Astrocyte (in vitro differentiated cells and primary cell): ENCODE measurements at regions not wholly inside any gene's neighbourhood (a gene's known extent, or its start where the extent isn't known, plus 50 kb on each side); places are given as distances from the start of the nearest gene placed in this dataset.

Experiments used
- DNase-seq: peaks from one replicate; pipeline ENCODE4 v3.0.0-alpha.2; 2010; ENCODE audit warnings: low read depth
- FAIRE-seq: peaks from 2 replicates; lab custom pipeline; 2011; peaks lifted over from hg19 to GRCh38; lab: Jason Lieb, UNC
- H2AFZ ChIP-seq: 2 replicates; pipeline ENCODE4 v1.6.0; 2012; ENCODE audit warnings: low read depth, low read length, inconsistent platforms
- H3K27ac ChIP-seq: 2 replicates; pipeline ENCODE4 v1.5.1; 2011; ENCODE audit warnings: low read depth, low read length, inconsistent platforms
- H3K27me3 ChIP-seq: 2 replicates; pipeline ENCODE4 v1.6.0; 2011; ENCODE audit warnings: low read length, inconsistent platforms; ENCODE audit not compliant: insufficient read depth
- H3K36me3 ChIP-seq: 2 replicates; pipeline ENCODE4 v1.5.1; 2011; ENCODE audit warnings: low read length, inconsistent platforms; ENCODE audit not compliant: insufficient read depth
- H3K4me1 ChIP-seq: 2 replicates; pipeline ENCODE4 v1.5.1; 2011; ENCODE audit warnings: low read length, inconsistent platforms; ENCODE audit not compliant: insufficient read depth
- H3K4me2 ChIP-seq: 2 replicates; pipeline ENCODE4 v1.6.0; 2012; ENCODE audit warnings: low read length, inconsistent platforms
- H3K4me3 ChIP-seq: 2 replicates; pipeline ENCODE4 v1.5.1; 2011; ENCODE audit warnings: low read depth, mild to moderate bottlenecking, low read length, inconsistent platforms; ENCODE audit not compliant: insufficient read depth
- H3K79me2 ChIP-seq: 2 replicates; pipeline ENCODE4 v1.6.0; 2012; ENCODE audit warnings: mild to moderate bottlenecking, low read length, inconsistent platforms; ENCODE audit not compliant: insufficient read depth
- H3K9ac ChIP-seq: 2 replicates; pipeline ENCODE4 v1.6.0; 2012; ENCODE audit warnings: mild to moderate bottlenecking, low read length, inconsistent platforms
- H3K9me3 ChIP-seq: 2 replicates; pipeline ENCODE4 v1.5.1; 2012; ENCODE audit warnings: low read depth, mild to moderate bottlenecking, low read length, inconsistent platforms; ENCODE audit not compliant: insufficient read depth
- H4K20me1 ChIP-seq: 2 replicates; pipeline ENCODE4 v1.6.0; 2012; ENCODE audit warnings: low read length, inconsistent platforms; ENCODE audit not compliant: insufficient read depth
- H3K27ac Mint-ChIP-seq: one replicate; pipeline ENCODE4 v1.8.0; 2021; ENCODE audit warnings: mild to moderate bottlenecking, mixed read lengths; ENCODE audit not compliant: unreplicated experiment
- H3K27me3 Mint-ChIP-seq: one replicate; pipeline ENCODE4 v1.8.0; 2021; ENCODE audit warnings: low read depth, mixed read lengths; ENCODE audit not compliant: unreplicated experiment
- H3K36me3 Mint-ChIP-seq: one replicate; pipeline ENCODE4 v1.8.0; 2021; ENCODE audit warnings: low read depth, mixed read lengths; ENCODE audit not compliant: unreplicated experiment
- H3K4me1 Mint-ChIP-seq: one replicate; pipeline ENCODE4 v1.8.0; 2021; ENCODE audit warnings: low read depth, mixed read lengths; ENCODE audit not compliant: unreplicated experiment
- H3K4me3 Mint-ChIP-seq: one replicate; pipeline ENCODE4 v1.8.0; 2021; ENCODE audit warnings: mild to moderate bottlenecking, moderate library complexity, mixed read lengths; ENCODE audit not compliant: unreplicated experiment
- H3K9me3 Mint-ChIP-seq: one replicate; pipeline ENCODE4 v1.8.0; 2021; ENCODE audit warnings: mild to moderate bottlenecking, mixed read lengths; ENCODE audit not compliant: unreplicated experiment
- EZH2 ChIP-seq: IDR thresholded peaks from 2 replicates; pipeline ENCODE4 v1.6.1; 2012; ENCODE audit warnings: mild to moderate bottlenecking, low read length, inconsistent platforms; ENCODE audit not compliant: insufficient read depth
- TF ChIP-seq, protein P1 (sequence below): IDR thresholded peaks from 2 replicates; pipeline ENCODE4 v1.5.1; 2011; ENCODE audit warnings: low read depth, mild to moderate bottlenecking, inconsistent platforms, low read length, moderate library complexity; ENCODE audit not compliant: insufficient read depth

DNA sequence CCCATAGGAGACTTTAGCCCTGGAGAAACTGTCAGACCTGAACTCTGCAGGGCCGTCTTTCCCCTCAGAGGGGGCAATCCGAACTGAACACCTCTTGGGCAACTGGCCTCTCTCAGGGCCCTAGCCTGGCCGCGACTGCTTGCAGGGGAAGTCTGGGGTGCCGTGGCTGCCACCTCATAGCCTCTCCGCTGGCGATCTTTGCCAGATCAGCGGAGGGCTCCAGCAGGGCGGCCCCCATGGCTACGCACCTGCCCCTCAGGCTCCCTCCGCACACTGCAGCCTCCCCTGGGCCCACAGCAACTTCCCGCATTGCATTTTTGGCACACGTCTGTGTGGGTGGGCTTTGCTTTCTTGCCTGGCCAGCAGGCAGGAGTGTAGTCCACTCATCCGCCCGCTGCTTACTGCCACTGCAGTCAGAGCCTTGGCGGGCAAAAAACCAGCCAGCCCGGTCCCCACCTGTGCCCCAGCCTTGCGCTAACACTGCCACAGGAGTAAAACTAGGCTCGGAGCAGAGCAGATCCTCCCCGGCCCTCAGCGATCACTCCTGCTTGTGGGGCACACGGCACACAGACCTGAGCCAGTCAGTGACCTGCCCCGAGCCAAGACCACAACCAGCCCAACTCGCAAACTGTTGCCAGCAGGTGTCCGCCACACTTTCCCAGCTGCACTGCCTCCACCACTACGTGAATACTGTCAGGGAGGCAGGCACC is 266.8 kb upstream of the CBLB start:
- no peaks in the 10 kb centered on the region for H3K27me3 ChIP-seq
- no peaks in the 10 kb centered on the region for H3K9me3 ChIP-seq
- H3K79me2 ChIP-seq = no peaks in the 10 kb centered on the region
- H3K4me1 ChIP-seq = peaks cover 7% of the 10 kb centered on the region
- no peaks in the 10 kb centered on the region for H4K20me1 ChIP-seq
- no peak overlapping the region for H3K27ac ChIP-seq
- Mint-ChIP-seq H3K9me3 (peaks cover 5% of the 10 kb centered on the region), H3K27me3 (no peaks in the 10 kb centered on the region), H3K4me3 (no peak overlapping the region), H3K27ac (no peak overlapping the region), H3K36me3 (no peaks in the 10 kb centered on the region), H3K4me1 (peaks cover 23% of the 10 kb centered on the region)
- no peak overlapping the region for H2AFZ ChIP-seq
- no peak overlapping the region for H3K4me2 ChIP-seq
- no peak for FAIRE-seq
- H3K4me3 ChIP-seq = no peak overlapping the region
- DNase-seq = no peak
- TF ChIP-seq EZH2 = no peak
- TF ChIP-seq, protein P1, sequence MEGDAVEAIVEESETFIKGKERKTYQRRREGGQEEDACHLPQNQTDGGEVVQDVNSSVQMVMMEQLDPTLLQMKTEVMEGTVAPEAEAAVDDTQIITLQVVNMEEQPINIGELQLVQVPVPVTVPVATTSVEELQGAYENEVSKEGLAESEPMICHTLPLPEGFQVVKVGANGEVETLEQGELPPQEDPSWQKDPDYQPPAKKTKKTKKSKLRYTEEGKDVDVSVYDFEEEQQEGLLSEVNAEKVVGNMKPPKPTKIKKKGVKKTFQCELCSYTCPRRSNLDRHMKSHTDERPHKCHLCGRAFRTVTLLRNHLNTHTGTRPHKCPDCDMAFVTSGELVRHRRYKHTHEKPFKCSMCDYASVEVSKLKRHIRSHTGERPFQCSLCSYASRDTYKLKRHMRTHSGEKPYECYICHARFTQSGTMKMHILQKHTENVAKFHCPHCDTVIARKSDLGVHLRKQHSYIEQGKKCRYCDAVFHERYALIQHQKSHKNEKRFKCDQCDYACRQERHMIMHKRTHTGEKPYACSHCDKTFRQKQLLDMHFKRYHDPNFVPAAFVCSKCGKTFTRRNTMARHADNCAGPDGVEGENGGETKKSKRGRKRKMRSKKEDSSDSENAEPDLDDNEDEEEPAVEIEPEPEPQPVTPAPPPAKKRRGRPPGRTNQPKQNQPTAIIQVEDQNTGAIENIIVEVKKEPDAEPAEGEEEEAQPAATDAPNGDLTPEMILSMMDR = no peak
- no peaks in the 10 kb centered on the region for H3K36me3 ChIP-seq
- no peak overlapping the region for H3K9ac ChIP-seq

DNA sequence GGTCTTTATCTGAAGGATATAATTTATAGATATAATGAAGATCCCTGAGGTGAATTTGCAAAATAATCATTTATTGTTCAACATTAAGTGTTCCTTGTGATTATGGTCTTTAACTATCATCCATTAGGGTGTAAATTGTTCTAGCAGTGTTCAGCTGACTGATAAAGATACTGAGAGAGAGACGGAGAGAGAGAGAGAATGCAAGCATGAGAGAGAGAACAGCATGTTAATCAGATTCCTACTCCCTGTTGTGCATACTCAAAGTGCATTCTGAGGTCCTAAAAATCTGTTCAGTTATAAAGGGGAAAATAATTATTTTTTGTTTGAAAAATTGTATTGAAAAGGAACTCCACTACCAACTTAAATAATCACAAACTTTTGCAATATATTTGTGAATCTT is 271.0 kb upstream of the CBLB start:
- TF ChIP-seq EZH2 = no peak
- TF ChIP-seq, protein P1 = no peak
- H3K9me3 ChIP-seq = no peaks in the 10 kb centered on the region
- no peaks in the 10 kb centered on the region for H4K20me1 ChIP-seq
- Mint-ChIP-seq H3K27me3 (no peaks in the 10 kb centered on the region), H3K36me3 (no peaks in the 10 kb centered on the region), H3K4me1 (no peaks in the 10 kb centered on the region), H3K4me3 (no peak overlapping the region), H3K9me3 (peaks cover 2% of the 10 kb centered on the region), H3K27ac (no peak overlapping the region)
- no peak overlapping the region for H3K4me3 ChIP-seq
- H3K27ac ChIP-seq = no peak overlapping the region
- no peaks in the 10 kb centered on the region for H3K36me3 ChIP-seq
- H3K9ac ChIP-seq = no peak overlapping the region
- H3K79me2 ChIP-seq = no peaks in the 10 kb centered on the region
- H3K4me1 ChIP-seq = no peaks in the 10 kb centered on the region
- H3K4me2 ChIP-seq = no peak overlapping the region
- DNase-seq (no peak), FAIRE-seq (no peak)
- no peaks in the 10 kb centered on the region for H3K27me3 ChIP-seq
- H2AFZ ChIP-seq = no peak overlapping the region

DNA sequence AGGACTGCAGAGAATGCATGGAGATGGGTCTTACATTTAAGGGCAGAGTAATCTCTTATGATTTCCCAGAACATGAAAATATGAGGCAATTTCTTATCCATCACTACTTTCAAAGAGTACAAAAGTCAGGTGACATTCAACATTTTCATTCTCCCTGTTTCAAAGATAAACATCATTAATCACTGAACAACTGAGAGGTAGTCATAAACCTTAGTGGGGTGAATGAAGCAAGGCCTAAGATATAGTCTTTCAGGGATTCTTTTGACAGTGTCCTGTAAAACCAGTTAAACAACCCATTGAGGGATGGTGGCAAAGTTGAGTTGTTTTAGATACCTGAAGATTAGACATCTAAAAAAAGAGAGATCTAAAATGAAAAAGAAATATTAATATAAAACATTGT is 271.6 kb upstream of the CBLB start:
- H4K20me1 ChIP-seq = no peaks in the 10 kb centered on the region
- no peak overlapping the region for H2AFZ ChIP-seq
- H3K27ac ChIP-seq = no peak overlapping the region
- no peak for TF ChIP-seq EZH2
- TF ChIP-seq, protein P1 = no peak
- H3K4me2 ChIP-seq = no peak overlapping the region
- Mint-ChIP-seq H3K27ac (no peak overlapping the region), H3K27me3 (no peaks in the 10 kb centered on the region), H3K4me3 (no peak overlapping the region), H3K9me3 (peaks cover 2% of the 10 kb centered on the region), H3K36me3 (no peaks in the 10 kb centered on the region), H3K4me1 (no peaks in the 10 kb centered on the region)
- FAIRE-seq (no peak), DNase-seq (no peak)
- no peaks in the 10 kb centered on the region for H3K4me1 ChIP-seq
- H3K79me2 ChIP-seq = no peaks in the 10 kb centered on the region
- no peaks in the 10 kb centered on the region for H3K27me3 ChIP-seq
- no peak overlapping the region for H3K4me3 ChIP-seq
- H3K9ac ChIP-seq = no peak overlapping the region
- no peaks in the 10 kb centered on the region for H3K36me3 ChIP-seq
- H3K9me3 ChIP-seq = no peaks in the 10 kb centered on the region
